ENCODE measurements at regions not wholly inside any gene's neighbourhood (a gene's known extent, or its start where the extent isn't known, plus 50 kb on each side); places are given as distances from the start of the nearest gene placed in this dataset.

GRCh38 chr10:131677671-131678070, 223.1 kb upstream of the PPP2R2D start:
- Histone ChIP-seq H3K9ac (no peak overlapping the region), H2AFZ (ENCODE audit: low read depth) (no peak overlapping the region), H3K4me1 (ENCODE audit: low read depth, poor library complexity, severe bottlenecking) (no peaks in the 10 kb centered on the region), H4K20me1 (ENCODE audit: insufficient read depth) (no peaks in the 10 kb centered on the region), H3K4me2 (no peak overlapping the region), H3K27ac (no peak overlapping the region), H3K4me3 (IDR thresholded peaks at IDR 0.05; ENCODE audit: insufficient read depth, low read depth, low read length) (no peak overlapping the region), H3K36me3 (ENCODE audit: insufficient read depth) (no peaks in the 10 kb centered on the region), H3K27me3 (ENCODE audit: insufficient read depth, low read depth) (no peaks in the 10 kb centered on the region), H3K79me2 (ENCODE audit: insufficient read depth, low read depth) (no peaks in the 10 kb centered on the region)
- TF ChIP-seq CTCF (conservative IDR thresholded peaks at IDR 0.05; ENCODE audit: low read depth, low read length) = no peak

- Histone ChIP-seq H3K4me1 (ENCODE audit: low read depth, poor library complexity, severe bottlenecking) (no peaks in the 10 kb centered on the region), H4K20me1 (ENCODE audit: insufficient read depth) (no peaks in the 10 kb centered on the region), H3K4me3 (IDR thresholded peaks at IDR 0.05; ENCODE audit: insufficient read depth, low read depth, low read length) (no peak overlapping the region), H3K36me3 (ENCODE audit: insufficient read depth) (no peaks in the 10 kb centered on the region), H3K27ac (no peak overlapping the region), H3K79me2 (ENCODE audit: insufficient read depth, low read depth) (no peaks in the 10 kb centered on the region), H3K27me3 (ENCODE audit: insufficient read depth, low read depth) (no peaks in the 10 kb centered on the region), H3K4me2 (no peak overlapping the region), H3K9ac (no peak overlapping the region), H2AFZ (ENCODE audit: low read depth) (no peak overlapping the region)
- no peak for TF ChIP-seq CTCF (conservative IDR thresholded peaks at IDR 0.05; ENCODE audit: low read depth, low read length)
These were observed 222.6 kb upstream of the PPP2R2D start for GRCh38 chr10:131678171-131678570.

DNA sequence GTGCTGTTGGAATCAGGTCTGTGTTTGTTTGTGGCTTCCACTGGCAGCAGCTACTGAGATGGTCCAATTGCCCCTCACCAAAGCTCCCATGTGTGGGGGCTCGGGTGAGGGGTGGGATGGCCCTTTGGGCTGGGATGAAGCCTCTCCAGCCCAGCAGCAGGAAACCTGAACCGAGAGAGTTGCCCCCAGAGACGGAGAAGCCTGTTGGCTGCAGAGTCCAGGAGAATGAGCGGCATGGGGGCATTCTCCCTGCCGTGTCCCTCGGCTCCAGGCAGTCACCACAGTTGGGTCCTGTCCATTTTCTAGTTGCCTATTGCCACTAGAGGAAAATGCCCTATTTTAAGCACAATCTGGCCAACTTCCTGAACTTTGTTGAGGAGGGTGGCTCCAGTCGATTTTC, 222.2 kb upstream of the PPP2R2D start:
- Histone ChIP-seq H3K4me1 (ENCODE audit: low read depth, poor library complexity, severe bottlenecking) (no peaks in the 10 kb centered on the region), H2AFZ (ENCODE audit: low read depth) (no peak overlapping the region)
- no peak for TF ChIP-seq CTCF (conservative IDR thresholded peaks at IDR 0.05; ENCODE audit: low read depth, low read length)

DNA sequence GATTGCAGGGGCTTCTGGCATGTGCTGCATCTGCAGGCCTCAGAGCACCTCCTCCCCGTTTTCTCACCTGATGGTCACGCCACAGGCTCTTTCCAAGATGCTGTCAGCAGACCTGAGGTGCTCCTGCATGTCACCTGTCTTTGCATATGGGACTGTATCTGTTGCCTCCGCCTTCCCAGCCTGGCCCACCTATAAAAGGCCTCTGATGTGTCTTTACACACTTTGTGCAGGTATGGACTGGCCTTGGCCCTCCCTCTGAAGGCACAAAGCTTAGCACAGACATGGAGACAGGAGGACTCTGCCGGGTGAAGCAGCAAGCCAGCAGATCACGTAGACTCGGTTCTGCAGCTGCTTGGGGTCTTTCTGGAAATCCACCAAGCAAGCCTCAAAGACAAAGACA, 220.9 kb upstream of the PPP2R2D start:
- H3K4me3 ChIP-seq (IDR thresholded peaks at IDR 0.05; ENCODE audit: insufficient read depth, low read depth, low read length) = no peak overlapping the region
- no peaks in the 10 kb centered on the region for H3K79me2 ChIP-seq (ENCODE audit: insufficient read depth, low read depth)
- no peaks in the 10 kb centered on the region for H3K27me3 ChIP-seq (ENCODE audit: insufficient read depth, low read depth)
- H3K9ac ChIP-seq = no peak overlapping the region
- H3K4me1 ChIP-seq (ENCODE audit: low read depth, poor library complexity, severe bottlenecking) = no peaks in the 10 kb centered on the region
- no peak for TF ChIP-seq CTCF (conservative IDR thresholded peaks at IDR 0.05; ENCODE audit: low read depth, low read length)
- H4K20me1 ChIP-seq (ENCODE audit: insufficient read depth) = no peaks in the 10 kb centered on the region
- H2AFZ ChIP-seq (ENCODE audit: low read depth) = no peak overlapping the region
- no peak overlapping the region for H3K4me2 ChIP-seq
- H3K36me3 ChIP-seq (ENCODE audit: insufficient read depth) = no peaks in the 10 kb centered on the region
- no peak overlapping the region for H3K27ac ChIP-seq

More for the DNA sequence above, 222.2 kb upstream of the PPP2R2D start:
- Histone ChIP-seq H3K9ac (no peak overlapping the region), H3K79me2 (ENCODE audit: insufficient read depth, low read depth) (no peaks in the 10 kb centered on the region), H3K4me2 (no peak overlapping the region), H3K4me3 (IDR thresholded peaks at IDR 0.05; ENCODE audit: insufficient read depth, low read depth, low read length) (no peak overlapping the region), H3K36me3 (ENCODE audit: insufficient read depth) (no peaks in the 10 kb centered on the region), H3K27ac (no peak overlapping the region), H3K27me3 (ENCODE audit: insufficient read depth, low read depth) (no peaks in the 10 kb centered on the region), H4K20me1 (ENCODE audit: insufficient read depth) (no peaks in the 10 kb centered on the region)
